GM19025 (cell line): ENCODE measurements at regions not wholly inside any gene's neighbourhood (a gene's known extent, or its start where the extent isn't known, plus 50 kb on each side); places are given as distances from the start of the nearest gene placed in this dataset.
"Not testable (repeated sequence)": the region's sequence is repeated elsewhere in the genome, so short reads cannot be mapped to it uniquely, and the experiment has no call there.

Experiments
- ATAC-seq: cut with Tn5 transposase; IDR thresholded peaks from one replicate; pipeline ENCODE4 v1.9.1; 2021; ENCODE audit warnings: mild to moderate bottlenecking, low read depth, moderate library complexity; ENCODE audit not compliant: unreplicated experiment

- ATAC-seq, result no peak
Observed at GRCh38 chr14:48247977-48248376, 572.6 kb upstream of the MDGA2 start.

DNA sequence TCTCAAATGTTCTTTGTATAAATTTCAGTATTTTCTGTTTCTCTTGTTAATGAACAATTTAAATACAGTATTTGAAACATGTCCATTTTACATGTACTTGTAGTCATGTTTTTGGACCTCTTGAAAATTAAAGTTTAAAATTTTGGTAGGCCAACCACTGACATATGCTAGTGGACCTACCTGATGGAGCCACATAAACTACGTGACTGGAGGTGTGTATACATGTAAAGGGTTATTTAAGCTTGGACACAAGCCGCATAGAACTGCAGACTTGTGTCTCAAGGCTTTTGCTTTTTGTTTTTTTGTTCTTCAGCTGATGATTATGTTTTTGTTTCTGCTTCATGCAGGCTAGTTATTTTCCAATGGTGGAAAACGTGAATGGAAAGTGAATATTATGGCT is 568.5 kb upstream of the MDGA2 start:
- ATAC-seq, result no peak

DNA sequence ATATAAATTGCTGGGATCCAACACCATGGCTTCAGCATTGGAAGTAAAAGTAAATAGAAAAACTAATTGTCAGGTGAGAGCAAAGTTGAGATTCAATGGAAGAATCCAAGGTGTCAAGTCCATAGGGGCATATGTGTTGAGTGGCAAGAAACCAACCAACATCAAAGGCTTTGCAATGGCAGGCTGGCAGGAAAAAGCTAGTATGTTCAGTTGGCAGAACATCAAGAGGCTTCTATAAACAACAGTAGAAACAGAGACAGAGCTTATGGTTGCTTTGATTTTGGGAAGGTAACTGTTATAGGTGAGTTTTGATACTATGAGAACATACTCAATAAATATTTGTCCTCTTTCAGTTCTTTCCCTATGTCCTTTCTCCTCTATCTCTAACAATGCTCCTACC is 553.7 kb upstream of the MDGA2 start:
- ATAC-seq, result no peak

GRCh38 chr14:48193893-48194292 is 518.5 kb upstream of the MDGA2 start:
- ATAC-seq, result no peak

- not testable (repeated sequence) for ATAC-seq
Observed at GRCh38 chr14:48149624-48150023, 474.2 kb upstream of the MDGA2 start.

DNA sequence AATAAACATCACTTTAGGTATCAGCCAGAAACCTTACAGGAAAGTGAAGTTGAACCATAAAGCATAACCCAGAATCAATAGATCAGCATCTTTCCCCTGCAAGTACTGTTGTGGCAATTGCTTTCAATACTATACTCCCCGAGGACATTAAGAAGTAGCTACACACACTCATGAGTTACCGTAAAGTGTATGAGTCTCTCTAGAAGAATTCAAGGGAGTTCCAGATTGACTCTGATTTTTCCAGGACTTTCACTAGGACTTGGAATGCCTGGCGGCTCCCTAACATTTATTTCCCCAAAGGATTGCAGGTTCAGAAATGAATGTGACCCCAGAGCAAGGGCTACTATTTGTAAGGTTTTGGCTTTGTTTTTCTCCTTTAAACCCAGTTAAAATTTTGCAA is 465.4 kb upstream of the MDGA2 start:
- ATAC-seq, result no peak

GRCh38 chr14:48129472-48129871 is 454.1 kb upstream of the MDGA2 start:
- ATAC-seq, result no peak

DNA sequence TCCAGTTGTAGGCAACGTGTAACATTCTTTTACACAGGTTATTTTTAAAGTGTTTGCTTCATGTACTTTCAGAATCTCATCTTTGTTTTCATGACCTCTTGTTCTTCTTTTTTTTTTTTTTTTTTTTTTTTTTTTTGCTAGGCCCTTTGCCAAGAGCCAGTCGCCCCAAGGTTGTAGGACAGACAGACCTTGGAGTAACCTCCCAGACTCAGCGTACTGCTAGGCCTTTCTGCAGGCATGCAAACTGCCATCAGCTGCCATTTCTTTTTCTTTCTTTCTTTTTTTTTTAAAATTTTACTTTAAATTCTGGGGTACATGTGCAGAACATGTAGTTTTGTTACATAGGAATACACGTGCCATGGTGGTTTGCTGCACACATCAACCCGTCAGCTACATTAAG is 452.3 kb upstream of the MDGA2 start:
- no peak for ATAC-seq

- ATAC-seq, result no peak
Observed at GRCh38 chr14:48125654-48126053, 450.2 kb upstream of the MDGA2 start.

DNA sequence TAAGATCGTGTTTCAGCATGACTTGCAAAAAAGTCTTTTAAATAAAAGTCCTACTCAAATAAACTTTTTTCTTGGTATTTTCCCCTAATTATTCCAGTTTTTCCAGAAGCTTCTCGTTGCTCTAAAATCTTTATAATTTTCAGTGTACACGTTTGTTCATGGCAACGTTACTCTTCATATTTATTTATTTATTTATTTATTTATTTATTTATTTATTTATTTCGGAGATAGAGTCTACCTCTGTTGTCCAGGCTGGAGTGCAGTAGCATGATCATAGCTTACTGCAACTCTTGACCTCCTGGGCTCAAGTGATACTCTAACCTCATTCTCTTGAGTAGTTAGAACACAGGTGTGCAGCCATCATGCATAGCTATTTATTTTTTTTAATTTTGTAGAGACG is 438.3 kb upstream of the MDGA2 start:
- ATAC-seq, result no peak

DNA sequence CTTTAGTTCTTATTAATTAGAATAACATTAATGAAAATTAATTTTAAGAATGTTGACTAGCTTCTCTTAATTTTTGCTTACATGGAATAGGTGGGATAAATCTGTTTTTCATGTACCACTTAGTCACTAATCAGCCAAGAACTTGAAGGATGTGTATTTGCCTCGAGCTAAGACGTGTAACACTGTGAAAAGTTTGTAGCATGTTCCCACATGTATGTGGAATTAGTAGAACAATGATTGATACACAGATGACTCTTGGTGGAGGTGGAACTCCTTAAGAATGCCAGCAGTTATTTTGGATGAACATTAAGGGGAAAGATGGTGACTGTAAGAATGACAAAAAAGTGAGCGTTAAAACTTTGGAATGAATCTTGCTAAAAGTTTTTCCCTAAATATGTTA is 435.7 kb upstream of the MDGA2 start:
- no peak for ATAC-seq

DNA sequence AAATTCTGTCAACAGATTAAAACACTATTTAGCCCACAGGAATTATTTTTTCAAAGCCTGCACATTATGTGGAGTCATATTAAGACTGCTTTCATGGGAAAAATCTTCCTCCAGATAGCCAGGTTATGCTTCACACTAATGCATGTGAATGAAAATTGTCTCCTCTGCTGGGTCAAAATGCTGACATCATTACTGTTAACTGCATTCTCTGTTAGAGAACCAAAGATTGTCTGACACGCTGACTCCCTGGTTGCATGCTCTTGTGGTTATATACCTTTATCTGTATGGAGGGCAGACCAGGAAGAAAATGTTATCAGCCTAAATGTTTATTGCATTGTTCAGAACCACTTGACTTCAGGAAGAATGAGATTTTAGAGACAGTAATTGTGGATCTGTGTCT is 432.2 kb upstream of the MDGA2 start:
- ATAC-seq, result no peak

GRCh38 chr14:48096897-48097296 is 421.5 kb upstream of the MDGA2 start:
- ATAC-seq, result no peak

GRCh38 chr14:48086516-48086915 is 411.1 kb upstream of the MDGA2 start:
- ATAC-seq, result no peak

DNA sequence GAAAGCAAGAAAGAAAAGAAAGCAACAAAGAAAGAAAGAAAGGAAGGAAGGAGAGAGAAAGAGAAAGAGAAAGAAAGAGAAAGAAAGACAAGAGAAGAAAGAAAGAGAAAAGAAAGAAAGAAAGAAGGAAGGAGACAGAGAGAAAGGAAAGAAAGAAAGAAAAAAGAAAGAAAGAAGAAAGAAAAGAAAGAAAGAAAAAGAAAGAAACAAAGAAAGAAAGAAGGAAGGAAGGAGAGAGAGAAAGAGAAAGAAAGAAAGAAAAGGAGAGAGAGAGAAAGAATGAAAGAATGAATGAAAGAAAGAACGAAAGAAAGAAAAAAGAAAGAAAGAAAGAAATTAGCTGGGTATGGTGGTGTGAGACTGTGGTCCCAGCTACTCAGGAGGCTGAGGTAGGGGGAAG is 400.1 kb upstream of the MDGA2 start:
- no peak for ATAC-seq

- no peak for ATAC-seq
Observed at GRCh38 chr14:48052973-48053372, 377.6 kb upstream of the MDGA2 start.

DNA sequence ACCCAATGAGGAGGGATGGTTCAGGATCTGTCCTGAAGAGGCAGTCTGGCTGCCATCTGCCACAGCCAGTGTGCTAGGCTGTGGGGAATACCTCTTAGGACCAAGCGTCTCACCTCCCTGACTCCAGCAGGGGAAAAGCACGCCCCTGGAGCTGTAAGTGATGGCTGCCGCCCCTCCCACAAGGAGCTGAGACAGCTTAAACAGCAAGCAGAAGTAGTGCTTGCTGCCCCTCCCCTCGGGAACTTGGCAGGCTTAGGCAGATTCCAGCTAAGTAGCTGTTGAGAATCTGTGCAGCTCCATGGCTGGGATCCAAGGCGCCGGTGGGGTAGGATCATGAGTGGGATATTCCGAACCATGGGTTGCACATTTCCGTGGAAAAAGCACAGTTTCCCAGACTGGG is 360.4 kb upstream of the MDGA2 start:
- no peak for ATAC-seq

DNA sequence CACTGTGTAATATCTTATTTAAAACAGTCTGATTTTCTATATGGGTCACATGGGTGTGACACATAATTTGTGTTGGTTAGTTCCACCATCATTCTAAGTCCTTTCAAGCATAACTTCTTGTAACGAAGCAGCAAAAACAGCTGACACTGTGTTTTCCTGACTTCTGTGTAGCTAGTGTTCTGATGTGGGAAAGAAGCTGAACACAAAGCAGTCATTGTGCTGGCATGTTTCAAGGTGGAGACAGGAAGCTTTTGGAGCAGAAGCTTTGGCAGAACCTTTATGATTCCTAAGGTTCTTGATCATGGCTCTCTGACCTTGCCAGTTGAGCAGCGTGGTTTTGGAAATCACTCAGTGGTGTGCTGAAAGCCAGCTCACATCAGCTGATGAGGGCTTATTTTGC is 351.7 kb upstream of the MDGA2 start:
- no peak for ATAC-seq

DNA sequence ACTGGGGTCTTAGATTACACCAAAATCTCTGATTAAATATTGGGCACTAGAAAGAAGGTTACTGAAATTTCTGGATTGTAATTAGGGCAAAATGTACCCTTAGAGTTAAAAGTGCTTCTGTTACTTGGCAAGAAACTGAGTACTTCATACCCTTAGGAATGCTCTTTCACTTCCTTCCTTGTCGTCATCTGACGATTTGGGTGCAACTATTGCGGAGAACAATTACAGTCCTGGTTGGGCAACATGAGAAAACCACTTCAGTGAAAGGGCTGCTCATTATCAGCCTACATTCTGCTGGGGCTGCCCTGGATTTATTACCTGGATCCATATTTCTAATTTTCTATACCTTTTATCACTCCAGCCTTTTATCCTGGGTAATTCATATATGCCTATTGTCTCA is 348.5 kb upstream of the MDGA2 start:
- no peak for ATAC-seq

DNA sequence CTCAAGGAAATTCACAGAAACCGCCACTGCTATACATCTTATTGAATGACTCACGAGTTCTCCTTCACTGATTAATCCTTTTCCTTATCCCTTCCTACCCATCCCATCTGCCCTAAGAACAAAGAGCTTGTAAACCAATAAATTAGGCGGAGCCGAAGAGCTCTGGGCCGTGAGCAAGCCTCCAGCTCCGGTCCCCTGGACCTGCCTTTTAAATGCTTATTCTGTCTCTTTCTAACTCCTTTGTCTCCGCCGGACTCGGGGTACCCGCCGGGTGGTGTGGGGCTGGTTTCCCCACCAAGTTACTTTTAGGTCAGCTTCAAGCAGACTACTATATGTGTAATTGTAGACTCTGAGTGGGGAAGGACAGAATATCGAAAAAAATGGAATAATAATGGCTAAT is 336.1 kb upstream of the MDGA2 start:
- not testable (repeated sequence) for ATAC-seq

DNA sequence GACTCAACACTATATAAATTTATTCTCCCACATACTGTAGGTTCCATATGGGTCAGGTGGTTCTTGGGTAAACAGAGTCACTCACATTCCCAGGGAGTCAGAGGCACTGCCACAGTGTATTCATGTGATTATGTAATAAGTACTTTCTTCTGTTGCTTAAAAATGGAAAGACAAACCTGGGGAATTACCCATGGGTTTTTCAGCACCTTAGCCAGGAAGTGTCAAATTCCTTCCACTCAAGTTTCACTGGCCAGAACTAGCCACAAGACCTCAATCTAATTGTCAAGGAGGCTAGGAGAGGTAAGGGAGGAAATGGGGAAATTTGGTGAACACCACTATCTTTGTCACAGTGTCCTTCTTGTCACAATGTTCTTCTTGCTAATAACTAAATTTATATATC is 333.2 kb upstream of the MDGA2 start:
- ATAC-seq, result no peak

GRCh38 chr14:48005986-48006385 is 330.6 kb upstream of the MDGA2 start:
- no peak for ATAC-seq

DNA sequence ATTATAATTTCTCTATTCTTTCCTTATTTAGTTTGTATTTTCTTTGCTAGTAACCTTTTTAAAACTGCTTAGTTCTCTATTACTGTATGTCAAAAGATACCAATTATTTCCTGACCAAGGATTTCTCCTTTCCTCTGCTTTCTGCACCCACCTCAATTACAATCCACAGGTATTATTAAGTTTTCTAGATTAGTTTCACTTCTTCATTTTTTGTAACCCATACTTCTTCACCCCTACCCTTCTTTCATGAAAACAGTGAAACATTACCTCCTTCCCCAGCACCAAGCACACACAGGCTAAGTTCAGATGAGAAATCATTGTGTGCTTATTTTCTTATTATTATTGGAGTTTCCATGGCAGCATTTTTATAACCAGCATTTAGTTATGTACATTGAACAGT is 318.5 kb upstream of the MDGA2 start:
- ATAC-seq, result no peak

DNA sequence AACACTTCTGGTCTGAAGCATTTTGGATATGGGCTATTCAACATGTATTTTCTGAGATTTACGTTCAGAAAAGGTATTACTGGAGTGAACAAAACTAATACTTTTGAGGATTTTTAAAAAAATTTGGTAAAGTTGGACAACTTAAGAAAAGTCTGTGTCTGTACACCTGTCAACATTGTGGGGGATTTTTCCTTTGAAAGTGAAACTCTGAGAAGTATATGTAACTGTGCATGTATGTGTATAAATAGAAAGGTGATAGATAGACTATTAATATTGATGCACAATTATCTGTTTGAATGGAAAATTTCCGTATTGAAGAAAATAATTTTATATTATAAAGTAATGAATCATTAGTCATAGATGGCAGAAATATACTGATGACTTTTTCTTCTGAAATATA is 312.8 kb upstream of the MDGA2 start:
- ATAC-seq, result no peak
